Kidney epithelial cell (primary cell): ENCODE measurements at regions not wholly inside any gene's neighbourhood (a gene's known extent, or its start where the extent isn't known, plus 50 kb on each side); places are given as distances from the start of the nearest gene placed in this dataset.

Experiments
- DNase-seq: peaks from one replicate; pipeline ENCODE4 v3.0.0-alpha.2; 2010; ENCODE audit warnings: low read depth
- H3K27me3 ChIP-seq: 2 replicates; pipeline ENCODE4 v1.6.0; 2011; ENCODE audit warnings: low read length; ENCODE audit not compliant: control insufficient read depth, insufficient read depth
- H3K36me3 ChIP-seq: 2 replicates; pipeline ENCODE4 v1.5.1; 2011; ENCODE audit warnings: low read length; ENCODE audit not compliant: control insufficient read depth, insufficient read depth
- H3K4me3 ChIP-seq: 2 replicates; pipeline ENCODE4 v1.5.1; 2011; ENCODE audit warnings: low read depth, mild to moderate bottlenecking, control low read depth, low read length
- TF ChIP-seq, protein P1 (sequence below): IDR thresholded peaks from 2 replicates; pipeline ENCODE4 v1.5.1; 2011; ENCODE audit warnings: mild to moderate bottlenecking, moderate library complexity, low read length, control low read depth, inconsistent platforms; ENCODE audit not compliant: insufficient read depth, poor library complexity, severe bottlenecking

DNA sequence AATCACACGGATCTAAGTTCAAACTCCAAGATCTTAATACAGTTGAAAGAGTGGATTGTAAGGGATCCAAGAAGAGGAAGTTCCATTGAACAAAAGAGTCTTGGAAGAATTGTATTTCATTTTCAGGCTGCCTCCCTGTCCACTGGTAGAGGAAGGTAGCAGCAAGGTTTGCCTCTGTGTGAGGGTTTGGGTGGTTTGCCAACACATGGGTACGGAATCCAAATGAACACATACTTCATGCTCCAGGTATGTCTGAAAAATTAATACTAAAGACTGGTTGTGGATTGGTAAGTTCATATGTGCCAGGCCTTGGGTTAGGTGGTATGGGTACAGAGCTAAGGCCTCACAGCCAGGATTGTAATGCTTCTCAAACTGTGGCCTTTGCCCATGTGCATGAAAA lies 523.6 kb upstream of the BOD1L1 start:
- TF ChIP-seq, protein P1, sequence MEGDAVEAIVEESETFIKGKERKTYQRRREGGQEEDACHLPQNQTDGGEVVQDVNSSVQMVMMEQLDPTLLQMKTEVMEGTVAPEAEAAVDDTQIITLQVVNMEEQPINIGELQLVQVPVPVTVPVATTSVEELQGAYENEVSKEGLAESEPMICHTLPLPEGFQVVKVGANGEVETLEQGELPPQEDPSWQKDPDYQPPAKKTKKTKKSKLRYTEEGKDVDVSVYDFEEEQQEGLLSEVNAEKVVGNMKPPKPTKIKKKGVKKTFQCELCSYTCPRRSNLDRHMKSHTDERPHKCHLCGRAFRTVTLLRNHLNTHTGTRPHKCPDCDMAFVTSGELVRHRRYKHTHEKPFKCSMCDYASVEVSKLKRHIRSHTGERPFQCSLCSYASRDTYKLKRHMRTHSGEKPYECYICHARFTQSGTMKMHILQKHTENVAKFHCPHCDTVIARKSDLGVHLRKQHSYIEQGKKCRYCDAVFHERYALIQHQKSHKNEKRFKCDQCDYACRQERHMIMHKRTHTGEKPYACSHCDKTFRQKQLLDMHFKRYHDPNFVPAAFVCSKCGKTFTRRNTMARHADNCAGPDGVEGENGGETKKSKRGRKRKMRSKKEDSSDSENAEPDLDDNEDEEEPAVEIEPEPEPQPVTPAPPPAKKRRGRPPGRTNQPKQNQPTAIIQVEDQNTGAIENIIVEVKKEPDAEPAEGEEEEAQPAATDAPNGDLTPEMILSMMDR: no peak
- no peak overlapping the region for H3K4me3 ChIP-seq
- no peaks in the 10 kb centered on the region for H3K27me3 ChIP-seq
- no peaks in the 10 kb centered on the region for H3K36me3 ChIP-seq
- no peak for DNase-seq

DNA sequence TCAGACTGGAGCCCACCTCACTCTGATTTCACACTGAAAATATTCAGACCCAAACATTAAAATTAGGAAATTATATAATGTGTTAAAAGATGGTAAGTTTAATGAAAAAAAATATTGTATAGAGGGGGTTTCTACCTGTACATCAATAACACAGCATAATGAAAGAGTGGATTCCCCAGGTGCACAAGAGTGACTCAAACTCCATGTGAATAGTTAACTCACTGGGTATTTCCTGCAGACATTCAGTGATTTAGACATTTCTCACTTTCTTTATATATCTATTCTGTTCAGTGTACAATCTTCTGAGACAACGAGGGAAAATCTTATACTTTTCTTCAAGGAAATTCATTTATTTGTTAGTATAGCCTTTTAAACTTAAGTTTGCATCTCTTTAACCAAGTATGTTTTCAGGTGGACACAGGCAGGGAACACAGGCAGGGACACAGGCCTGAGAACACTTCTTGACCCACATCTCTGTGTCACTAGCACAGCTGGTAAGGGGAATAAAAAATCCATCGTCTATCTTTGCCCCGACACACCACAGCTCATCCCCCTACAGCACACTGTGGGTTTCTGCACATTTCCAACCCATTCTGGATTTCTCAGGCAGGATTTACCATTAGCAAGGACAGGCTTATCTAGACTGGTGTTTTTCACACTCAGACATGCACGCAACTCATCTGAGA lies 525.5 kb upstream of the BOD1L1 start:
- no peaks in the 10 kb centered on the region for H3K36me3 ChIP-seq

DNA sequence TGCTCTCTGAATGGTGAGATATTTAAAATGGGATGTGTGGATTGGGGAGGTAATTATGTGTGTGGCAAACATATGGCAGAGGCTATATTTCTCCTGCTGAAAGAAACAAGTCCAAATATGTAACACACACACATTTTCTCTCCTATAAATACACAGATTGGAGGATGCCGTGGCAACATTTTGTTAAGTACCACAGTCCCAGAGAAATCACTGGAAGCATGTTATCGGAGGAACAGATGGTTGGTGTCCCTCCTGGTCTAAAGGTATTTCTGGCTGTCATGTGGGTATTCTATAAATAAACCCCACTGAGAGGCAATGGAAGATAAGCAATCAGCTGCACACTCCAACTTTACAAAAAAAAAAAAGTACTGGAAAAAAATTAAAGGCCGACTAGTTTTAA lies 528.3 kb upstream of the BOD1L1 start:
- Histone ChIP-seq H3K27me3 (no peaks in the 10 kb centered on the region), H3K36me3 (no peaks in the 10 kb centered on the region), H3K4me3 (no peak overlapping the region)
- DNase-seq: no peak
- TF ChIP-seq, protein P1: no peak

More for the DNA sequence above, 525.5 kb upstream of the BOD1L1 start:
- Histone ChIP-seq H3K4me3 (no peak overlapping the region), H3K27me3 (no peaks in the 10 kb centered on the region)
- no peak for DNase-seq
- TF ChIP-seq, protein P1: no peak

DNA sequence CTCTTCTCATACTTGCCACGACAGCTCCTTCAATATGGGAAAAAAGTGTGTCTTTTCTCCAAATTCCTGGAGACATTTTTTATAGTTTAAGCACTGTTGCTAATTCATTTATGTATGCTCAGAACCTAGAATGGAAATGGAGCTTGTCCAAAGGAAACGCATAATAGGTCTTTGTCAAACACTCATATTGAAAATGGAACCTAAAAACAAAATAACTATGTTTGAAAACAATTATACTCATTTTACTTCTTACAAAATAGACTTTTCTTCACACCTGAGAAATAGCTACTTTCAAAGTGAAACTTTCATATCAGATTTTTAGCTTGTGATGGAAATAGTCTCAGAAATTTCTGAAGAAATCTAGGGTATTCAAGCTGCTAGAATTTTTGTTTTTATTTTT lies 529.7 kb upstream of the BOD1L1 start:
- Histone ChIP-seq H3K36me3 (no peaks in the 10 kb centered on the region), H3K27me3 (no peaks in the 10 kb centered on the region), H3K4me3 (no peak overlapping the region)
- DNase-seq: no peak
- TF ChIP-seq, protein P1: no peak

DNA sequence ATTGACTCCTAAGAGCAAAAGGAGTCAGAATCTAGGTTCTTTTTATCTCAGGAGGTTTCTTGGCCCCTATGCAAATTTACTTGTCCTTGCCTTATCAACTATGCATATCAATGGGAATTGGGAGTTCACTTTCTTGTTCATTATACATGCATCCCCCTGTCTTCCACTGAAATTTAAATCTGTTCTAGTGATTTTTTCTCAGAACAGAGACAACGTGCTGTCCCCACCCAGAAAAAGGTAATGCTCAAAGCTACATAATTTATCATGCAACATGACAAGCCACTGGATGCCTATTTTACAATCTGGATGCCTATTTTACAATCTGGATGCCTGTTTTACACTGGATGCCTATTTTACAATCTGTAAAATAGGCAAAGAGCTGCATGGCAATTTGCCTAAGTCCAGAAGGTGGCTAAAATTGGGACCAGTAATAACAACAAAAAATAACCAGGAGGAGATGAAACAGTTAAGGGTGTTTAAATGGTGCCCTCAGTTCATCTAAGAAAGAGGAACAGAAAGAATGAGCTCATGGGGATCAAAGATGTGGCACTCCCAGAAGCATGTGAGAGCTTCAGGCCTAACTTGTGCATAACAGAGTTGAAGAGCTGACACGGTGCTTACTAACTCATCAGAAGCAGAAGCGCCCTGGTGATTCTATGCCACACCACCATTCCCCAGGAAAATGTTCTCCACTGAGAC lies 537.8 kb upstream of the BOD1L1 start:
- no peak for DNase-seq
- H3K36me3 ChIP-seq: no peaks in the 10 kb centered on the region
- TF ChIP-seq, protein P1: no peak

More for the DNA sequence above, 537.8 kb upstream of the BOD1L1 start:
- Histone ChIP-seq H3K4me3 (no peak overlapping the region), H3K27me3 (no peaks in the 10 kb centered on the region)
